ENCODE measurements at regions not wholly inside any gene's neighbourhood (a gene's known extent, or its start where the extent isn't known, plus 50 kb on each side); places are given as distances from the start of the nearest gene placed in this dataset.
"Not testable (repeated sequence)": the region's sequence is repeated elsewhere in the genome, so short reads cannot be mapped to it uniquely, and the experiment has no call there.

DNA sequence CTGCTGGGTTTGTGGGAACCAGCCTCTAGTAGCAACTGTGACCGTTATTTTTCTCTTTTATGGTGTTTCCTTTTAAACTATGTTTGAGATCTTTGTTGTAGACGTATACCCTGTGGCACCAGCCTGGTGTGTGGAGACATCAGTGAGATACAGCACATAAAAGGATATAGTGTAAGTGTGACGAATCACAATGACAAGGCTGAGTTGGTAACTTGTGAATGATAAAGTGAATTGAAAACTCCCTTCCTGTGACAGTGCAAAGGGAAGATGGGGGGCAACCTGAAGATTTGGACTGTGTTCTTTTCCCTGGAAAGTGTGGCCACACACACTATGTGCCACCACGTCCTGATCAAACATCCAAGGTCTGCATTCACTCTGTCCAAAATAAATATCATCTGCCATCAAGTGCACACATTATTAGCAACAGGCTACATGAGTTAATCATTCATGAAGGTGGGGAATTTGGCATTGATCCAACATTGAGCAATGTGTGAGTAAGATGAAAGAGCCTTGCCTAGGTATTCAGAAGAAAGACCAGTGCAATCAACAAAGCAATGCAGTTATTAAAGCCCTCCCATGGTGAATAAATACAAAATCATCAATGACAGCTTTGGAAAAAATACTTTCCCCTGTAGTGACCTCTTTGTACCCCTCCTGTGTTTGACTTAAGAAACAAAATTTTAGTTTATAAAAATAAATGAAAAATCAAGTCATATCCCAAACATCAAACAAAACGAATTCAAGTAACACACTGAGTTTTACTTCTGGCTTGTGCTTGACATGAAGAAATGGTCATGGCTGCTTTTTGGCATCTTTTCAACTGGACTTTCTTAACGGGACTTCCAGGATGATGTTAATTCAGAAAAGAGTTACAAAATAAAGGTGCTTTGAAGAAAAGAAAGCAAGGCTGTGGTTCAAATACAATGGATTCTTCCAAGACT, 1280.5 kb upstream of the ZEB2 start:
- no peak for DNase-seq (ENCODE audit: low read depth in 2 of 2, low spot score in 1 of 2)

DNA sequence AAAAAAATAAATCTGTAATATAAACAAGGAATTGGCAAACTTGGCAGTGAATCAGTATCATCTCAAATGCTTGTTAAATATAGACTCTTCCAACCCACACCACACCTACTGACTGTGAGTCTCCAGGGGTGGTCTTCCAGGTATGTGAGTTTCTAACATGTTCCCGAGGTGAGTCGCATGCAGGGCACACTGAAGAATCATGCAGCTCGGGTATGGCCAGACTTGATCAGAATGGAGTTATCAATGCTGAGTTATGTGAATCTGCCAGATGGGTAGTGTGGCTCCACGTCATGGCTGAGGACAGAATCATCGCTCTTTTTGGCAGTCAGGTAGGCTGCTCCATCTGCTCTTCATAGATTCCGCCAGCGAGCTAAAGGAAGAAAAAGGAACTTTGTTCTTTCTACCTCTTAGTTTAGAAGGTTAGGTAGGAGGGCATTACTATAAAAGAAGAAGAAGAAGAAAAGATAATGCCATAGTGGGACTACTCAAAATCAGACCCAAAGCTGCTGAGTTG, 1279.7 kb upstream of the ZEB2 start:
- DNase-seq (ENCODE audit: low read depth in 2 of 2, low spot score in 1 of 2) = no peak

DNA sequence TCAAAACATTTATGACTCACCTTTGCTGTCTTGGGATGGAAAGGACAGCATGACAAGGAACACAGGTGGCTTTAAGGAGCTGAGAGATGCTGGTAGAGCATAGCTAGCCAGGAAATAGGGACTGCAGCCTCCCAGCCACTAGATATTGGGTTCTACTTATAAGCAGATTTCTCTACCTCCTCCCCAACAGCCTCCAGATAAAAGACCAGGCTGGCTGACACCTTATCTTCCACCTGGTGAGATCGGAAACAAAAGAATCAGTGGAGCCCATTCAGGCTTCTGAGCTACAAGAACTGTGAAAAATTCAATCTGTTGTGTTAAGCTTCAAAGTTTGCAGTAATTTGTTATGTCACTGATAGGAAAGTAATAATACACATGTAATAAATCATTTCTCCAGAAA, 1278.5 kb upstream of the ZEB2 start:
- no peak for DNase-seq (ENCODE audit: low read depth in 2 of 2, low spot score in 1 of 2)

DNA sequence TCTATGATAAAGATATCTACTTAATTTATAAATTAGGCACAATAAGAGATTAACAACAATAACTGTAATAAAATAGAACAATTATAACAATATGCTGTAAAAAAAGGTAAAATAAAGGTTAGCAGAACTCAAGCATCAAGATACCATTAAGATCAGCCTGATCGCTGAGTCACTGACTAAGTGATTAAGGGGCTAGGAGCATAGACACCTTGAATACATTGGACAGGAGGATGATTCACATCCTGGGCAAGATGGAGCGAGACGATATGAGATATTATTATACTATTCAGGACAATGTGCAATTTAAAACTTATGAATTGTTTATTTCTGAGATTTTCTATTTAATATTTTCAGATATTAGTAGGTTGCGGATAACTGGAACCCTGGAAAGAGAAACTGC, 1277.8 kb upstream of the ZEB2 start:
- no peak for DNase-seq (ENCODE audit: low read depth in 2 of 2, low spot score in 1 of 2)

DNA sequence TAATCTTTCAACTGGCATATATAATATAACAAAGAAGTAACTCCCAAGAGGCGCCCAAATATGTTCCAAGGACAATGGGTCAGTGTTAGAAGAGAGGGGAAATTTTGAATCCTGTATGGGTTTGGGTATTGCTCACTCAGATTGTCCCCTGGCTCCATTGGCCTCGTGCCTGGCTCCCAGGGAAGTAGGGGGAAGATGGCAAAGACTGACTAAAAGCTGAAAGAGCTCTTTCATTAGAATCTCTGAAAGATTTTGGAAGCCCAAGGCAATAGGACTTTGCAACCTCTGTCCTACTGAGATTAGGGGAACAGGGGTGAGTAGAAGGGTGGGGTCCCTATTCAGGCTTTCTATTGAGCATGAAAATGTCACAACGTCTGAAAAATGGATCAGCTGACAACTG, 1272.8 kb upstream of the ZEB2 start:
- no peak for DNase-seq (ENCODE audit: low read depth in 2 of 2, low spot score in 1 of 2)

DNA sequence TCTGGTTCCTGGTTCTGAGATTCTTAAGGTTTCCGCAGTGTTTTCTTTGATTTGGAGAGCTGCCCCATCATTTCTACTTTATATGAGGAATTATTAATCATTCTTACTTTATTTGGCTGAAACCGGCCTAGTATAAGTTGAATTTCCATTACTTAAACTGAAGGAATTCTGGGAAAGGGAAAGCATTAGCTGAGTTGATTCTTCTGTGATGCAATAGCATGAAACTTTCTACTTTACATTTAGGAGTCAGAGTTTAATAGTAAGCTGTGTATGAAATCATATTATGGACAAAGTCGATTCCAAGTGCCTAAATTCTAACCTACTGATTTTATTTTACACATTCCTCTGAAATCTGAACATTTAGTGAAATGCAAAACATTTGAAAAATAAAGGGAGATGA, 1269.7 kb upstream of the ZEB2 start:
- DNase-seq (ENCODE audit: low read depth in 2 of 2, low spot score in 1 of 2) = no peak

DNA sequence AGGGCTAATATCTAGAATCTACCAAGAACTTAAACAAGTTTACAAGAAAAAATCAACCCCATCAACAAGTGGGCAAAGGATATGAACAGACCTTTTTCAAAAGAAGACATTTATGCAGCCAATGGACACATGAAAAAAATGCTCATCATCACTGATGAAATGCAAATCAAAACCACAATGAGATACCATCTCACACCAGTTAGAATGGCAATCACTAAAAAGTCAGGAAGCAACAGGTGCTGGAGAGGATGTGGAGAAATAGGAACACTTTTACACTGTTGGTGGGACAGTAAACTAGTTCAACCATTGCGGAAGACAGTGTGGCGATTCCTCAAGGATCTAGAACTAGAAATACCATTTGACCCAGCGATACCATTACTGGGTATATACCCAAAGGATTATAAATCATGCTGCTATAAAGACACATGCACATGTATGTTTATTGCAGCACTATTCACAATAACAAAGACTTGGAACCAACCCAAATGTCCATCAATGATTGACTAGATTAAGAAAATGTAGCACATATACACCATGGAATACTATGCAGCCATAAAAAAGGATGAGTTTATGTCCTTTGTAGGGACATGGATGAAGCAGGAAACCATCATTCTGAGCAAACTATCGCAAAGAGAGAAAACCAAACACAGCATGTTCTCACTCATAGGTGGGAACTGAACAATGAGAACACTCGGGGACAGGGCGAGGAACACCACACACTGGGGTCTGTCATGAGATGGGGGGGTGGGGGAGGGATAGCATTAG, 1267.9 kb upstream of the ZEB2 start:
- not testable (repeated sequence) for DNase-seq (ENCODE audit: low read depth in 2 of 2, low spot score in 1 of 2)

DNA sequence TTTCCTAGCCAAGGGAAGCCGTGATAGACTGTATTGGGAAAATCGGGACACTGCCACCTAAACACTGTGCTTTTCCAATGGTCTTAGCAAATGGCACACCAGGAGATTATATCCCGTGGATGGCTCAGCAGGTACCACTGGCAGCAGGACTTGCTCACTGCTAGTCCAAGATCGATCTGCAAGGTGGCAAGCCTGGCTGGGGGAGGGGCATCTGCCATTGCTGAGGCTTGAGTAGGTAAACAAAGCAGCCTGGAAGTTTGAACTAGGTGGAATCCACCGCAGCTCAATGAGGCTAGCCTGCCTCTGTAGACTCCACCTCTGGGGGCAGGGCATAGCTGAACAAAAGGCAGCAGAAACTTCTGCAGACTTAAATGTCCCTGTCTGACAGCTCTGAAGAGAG, 1262.7 kb upstream of the ZEB2 start:
- not testable (repeated sequence) for DNase-seq (ENCODE audit: low read depth in 2 of 2, low spot score in 1 of 2)

DNA sequence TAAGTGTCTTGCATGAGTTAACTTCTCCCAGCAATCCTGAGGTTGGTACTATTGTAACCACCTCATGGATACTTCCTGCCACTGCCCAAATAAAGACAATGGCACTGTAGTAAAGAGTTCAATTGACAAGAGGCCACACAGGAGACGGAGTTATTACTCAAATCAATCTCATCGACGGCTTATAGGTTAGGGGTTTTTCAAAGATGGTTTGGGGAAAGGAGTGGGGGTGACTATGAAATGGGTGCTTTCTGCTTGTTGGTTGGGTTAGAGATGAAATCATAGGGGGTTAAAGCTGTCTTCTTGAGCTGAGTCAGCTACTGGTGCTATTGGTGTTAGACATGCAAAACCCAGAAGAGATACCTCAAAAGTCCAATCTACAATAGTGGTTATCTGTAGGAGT, 1258.0 kb upstream of the ZEB2 start:
- no peak for DNase-seq (ENCODE audit: low read depth in 2 of 2, low spot score in 1 of 2)

DNA sequence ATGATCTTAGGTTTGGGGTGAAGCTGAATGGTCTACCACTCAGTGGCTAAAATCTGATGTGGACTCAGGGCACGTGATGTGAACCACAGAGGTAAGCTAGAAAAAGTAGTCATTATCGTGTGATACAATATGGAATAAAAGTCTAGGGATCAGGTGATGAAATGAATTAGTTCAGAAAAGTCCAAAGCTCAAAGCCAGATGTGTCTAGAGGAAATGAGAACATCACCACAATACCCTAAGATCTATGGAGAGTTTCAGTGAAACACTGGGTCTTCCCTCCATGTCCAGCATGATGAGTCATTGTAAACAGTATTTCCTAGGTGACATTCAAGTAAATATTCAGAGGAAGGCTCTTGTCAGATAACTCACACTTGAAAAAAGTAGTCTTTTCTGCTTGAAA, 1257.4 kb upstream of the ZEB2 start:
- DNase-seq (ENCODE audit: low read depth in 2 of 2, low spot score in 1 of 2) = no peak

DNA sequence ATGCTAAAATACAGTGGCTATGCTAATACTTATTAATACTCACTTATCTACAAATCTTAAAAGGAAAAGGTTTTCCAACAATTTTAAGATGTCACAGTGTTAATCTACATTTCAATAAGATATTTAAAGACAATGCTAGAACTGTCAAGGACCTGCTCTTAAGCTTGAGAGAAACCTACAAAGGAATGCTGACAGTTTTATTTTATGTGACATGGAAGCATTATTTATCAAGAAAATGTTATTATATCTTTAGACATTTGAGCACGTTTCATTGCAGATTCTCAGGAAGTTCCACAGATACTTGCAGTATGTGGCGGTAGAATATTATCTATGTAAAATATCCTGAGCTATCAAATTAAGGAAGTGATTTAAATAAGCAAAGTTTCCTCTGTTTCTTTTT, 1255.7 kb upstream of the ZEB2 start:
- no peak for DNase-seq (ENCODE audit: low read depth in 2 of 2, low spot score in 1 of 2)

DNA sequence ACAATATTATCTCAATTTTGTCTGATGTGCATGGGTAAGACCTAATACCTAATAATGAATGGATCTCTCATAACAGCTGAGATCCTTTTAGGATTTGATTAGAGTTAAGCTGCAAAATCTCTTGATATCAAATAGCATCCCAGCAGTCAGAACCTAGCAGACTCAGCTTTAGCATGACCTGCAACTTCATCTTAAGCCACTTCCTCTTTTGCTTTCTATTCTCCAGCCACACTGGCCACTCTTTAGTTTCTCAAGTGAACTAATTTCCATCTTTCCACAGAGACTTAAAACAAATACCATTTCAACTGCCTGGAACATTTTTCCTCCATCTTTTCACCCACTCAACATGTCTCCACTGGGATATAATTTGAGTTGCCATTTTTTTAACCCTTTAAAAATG, 1251.6 kb upstream of the ZEB2 start:
- no peak for DNase-seq (ENCODE audit: low read depth in 2 of 2, low spot score in 1 of 2)

DNA sequence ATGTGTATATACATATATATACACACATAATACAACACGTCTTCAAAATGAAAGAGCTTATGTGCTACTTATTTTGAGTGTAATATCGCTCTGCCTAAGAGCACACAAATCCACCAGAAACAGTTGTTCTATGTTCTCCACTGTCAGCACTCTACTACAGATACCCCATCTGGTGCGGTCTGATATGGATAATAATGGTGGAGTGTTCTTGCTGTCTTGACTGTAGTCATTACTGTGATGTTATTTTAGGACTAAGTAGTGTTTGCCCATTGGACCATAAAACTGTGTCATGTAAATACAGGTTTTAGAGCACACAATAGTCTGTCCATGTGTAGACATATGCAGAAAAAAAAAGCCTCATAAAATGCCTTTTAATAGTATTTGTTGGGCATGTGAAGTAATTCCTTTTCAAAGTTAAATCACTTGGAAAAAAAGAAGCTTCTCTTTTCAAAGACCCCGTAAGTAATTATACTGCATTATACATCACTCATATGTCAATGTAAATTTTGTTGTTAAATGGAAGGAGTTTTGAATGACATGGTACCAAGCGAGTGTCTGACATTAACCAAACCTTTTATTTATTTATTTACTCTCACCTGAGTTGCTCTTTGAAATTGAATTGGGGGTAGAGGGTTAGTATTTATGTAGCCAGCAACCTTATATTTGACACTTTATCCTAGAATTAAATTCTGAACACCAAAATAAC, 1249.2 kb upstream of the ZEB2 start:
- DNase-seq (ENCODE audit: low read depth in 2 of 2, low spot score in 1 of 2) = no peak

DNA sequence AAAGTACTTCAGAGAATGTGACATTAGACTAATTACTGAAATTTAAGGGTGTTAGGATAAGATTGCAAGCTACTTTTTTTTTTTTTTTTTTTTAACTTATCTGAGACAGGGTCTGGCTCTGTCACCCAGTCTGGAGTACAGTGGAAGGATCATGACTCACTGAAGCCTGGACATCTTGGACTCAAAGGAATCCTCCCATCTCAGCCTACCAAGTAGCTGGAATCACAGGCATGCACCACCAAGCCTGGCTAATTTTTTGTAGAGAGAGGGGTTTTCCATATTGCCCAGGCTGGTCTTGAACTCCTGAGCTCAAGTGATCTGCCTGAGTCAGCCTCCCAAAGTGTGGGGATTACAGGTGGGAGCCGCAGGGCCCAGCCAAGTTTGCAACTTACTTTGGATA, 1246.0 kb upstream of the ZEB2 start:
- DNase-seq (ENCODE audit: low read depth in 2 of 2, low spot score in 1 of 2) = no peak

DNA sequence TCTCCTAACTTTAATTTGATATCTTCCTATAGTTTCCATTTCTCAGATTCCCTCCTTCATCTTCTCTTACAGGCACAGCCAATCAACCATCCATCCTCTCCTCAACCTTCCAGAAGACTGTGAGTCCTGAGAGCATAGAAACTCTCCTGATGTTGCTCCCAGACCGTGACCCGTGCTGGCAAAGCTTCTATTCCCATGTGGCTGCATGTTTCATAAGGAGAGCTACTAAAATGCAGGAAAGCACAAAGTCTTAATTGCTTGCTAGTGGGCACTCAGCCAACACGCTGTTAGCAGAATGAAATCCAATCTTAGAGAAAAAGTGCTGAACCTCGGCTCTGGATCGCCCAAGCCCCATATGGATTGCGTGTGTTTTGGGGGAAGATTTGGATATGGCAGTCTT, 1244.7 kb upstream of the ZEB2 start:
- DNase-seq (ENCODE audit: low read depth in 2 of 2, low spot score in 1 of 2) = no peak

DNA sequence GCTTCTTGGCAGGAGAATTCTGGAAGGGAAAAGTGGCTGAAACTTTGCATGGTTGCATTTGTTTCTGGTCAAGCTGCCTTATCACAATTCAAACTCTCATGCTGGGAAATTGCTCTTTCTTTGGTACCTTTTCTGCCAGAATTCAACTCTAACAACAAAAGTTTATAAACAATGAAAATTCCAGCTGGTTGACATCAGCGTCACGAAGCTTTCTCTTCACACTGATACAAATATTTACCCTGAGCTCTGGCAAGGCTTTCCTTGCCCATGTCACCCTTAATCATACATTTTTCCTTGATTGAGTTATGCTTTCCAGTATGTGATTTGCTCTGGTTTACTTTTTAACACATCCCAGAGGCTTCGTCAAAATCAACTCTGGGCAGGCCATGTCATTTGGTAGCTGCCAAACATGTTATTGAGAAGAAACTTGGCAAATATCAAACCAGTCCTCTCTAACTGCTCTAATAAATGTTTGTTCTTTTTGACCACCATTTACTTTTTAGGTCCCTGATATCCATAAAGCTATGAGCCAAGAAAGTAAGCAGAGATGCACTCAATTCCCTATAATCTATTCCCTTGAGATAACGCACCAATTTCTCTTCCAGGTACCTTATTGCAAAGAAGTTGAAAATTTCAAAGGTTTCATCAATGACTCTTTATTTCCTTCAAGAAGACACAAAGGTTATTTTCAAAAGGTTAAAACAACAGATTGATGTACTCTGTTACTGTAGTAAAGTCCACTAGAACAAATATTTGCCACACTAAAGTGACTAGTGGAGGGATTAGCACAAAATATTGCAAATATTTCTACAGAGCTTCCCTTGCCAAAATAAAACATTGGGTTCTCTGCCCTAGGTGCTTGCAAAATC, 1241.1 kb upstream of the ZEB2 start:
- no peak for DNase-seq (ENCODE audit: low read depth in 2 of 2, low spot score in 1 of 2)

DNA sequence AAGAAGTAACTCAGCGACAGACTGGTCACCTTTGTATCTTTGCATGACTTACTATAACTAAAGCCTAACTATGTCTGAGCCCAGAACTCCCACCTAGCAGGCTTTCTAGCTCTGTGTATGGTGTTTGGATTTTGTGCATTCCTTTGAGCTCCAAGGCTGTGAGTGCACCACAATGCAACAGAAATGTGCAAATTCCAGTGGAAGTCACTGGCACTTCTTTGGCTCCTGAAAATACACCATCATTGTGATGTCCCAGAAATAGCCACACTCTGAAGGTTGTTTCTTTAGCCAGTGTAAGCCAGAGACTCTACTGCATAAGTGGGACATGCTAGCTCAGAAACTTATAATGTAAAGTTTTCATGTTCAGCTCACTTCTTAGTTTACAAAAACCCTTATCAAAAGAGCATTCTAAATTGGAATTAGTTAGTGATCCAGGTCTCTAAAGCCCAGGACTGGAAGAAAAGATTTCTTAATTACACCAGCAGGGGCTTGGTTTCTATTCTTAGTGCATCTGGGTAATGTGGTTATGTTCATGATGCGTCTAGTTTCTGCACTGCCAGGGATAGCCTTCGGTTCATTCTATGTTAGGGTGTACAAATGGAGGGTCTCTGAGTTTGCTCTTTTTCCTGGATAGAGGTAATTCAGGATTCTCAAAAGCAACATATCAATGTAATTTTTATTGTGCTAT, 1239.5 kb upstream of the ZEB2 start:
- no peak for DNase-seq (ENCODE audit: low read depth in 2 of 2, low spot score in 1 of 2)

DNA sequence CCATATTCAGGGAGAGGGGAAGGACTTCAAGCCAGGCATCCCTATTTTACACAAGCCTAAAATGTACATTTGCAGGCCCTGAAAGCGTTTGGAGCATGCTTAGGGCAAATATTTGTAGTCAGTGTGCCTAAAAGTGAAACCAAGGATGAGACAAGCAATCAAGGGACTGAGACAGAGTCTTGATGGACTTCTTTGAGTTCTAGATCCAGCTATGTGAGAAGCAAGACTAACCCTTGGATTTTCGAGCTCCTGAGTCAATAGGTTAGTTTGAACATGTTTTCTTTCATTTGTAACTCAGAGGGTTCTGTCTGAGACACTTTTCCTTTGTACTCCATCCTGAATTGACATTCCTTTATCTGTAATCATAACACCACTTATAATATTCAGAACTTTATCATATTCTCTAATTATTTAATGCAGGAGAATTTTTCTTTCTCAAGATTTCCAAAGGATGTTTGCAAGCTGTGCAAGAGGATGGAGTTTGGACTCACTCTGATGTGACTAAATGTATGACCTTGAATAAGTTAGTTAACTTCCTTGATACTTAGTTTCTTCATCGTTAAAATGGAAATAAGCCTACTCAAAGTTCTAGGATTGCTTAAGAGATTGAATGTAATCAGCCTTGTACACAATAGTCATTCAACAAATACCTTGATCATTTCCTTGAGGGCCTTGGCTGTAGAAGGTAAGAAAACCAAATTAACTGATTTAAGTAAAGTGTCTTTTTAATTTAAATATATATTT, 1237.8 kb upstream of the ZEB2 start:
- no peak for DNase-seq (ENCODE audit: low read depth in 2 of 2, low spot score in 1 of 2)

Measured in stimulated activated CD8-positive, alpha-beta memory T cell treated with anti-CD3 and anti-CD28 coated beads, Interleukin-4, amount 100 ng/mL, for 1 hour (primary cell).